ENCODE measurements at regions not wholly inside any gene's neighbourhood (a gene's known extent, or its start where the extent isn't known, plus 50 kb on each side); places are given as distances from the start of the nearest gene placed in this dataset.
"Not testable (repeated sequence)": the region's sequence is repeated elsewhere in the genome, so short reads cannot be mapped to it uniquely, and the experiment has no call there.

DNA sequence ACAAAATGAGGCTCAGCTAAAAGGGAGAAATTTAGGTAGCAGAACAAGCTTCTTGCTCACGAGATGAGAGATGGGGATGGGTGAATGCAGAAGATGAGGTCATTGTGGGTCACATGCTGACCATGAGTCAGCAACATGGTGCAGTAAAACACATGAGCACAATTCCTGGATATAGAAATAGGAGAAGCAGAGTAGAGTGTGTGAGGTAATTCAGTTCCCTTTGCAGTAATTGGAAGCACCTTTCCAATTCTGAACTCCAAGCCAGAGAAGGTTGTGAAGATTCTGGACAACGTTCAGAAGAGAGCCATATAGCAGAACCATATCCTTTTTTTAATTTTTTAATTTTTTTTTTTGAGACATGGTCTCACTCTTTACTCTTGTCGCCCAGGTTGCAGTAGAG lies 62.0 kb upstream of the LMNTD1 start:
- intact Hi-C loops (cut with DNase I): no loop called here
- DNase-seq (ENCODE audit: low spot score): no peak

- no peak for DNase-seq (ENCODE audit: low spot score)
Measured at GRCh38 chr12:25616286-25616685, 63.2 kb upstream of the LMNTD1 start.

DNA sequence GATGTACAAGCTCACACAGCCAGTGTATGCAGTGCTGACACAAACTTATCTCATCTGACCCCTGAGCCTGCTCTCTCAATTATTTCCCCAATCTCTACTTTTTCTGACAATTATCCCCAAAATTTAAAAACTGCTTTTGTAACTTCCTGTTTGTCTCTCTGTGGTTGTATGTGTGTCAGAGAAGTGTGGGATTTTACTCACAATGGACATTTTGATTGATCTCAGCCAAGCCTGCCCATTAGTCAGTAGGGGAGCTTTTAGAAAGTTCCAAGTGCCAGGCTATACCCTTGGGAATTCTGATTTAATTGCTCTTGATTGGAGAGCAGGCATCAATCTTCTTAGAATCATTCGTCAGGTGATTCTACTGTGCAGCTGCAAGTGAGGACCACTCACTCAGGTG lies 64.9 kb upstream of the LMNTD1 start:
- intact Hi-C loops (cut with DNase I): no loop called here
- DNase-seq (ENCODE audit: low spot score): no peak

More at GRCh38 chr12:25616286-25616685, 63.2 kb upstream of the LMNTD1 start:
- intact Hi-C loops (cut with DNase I): no loop called here

DNA sequence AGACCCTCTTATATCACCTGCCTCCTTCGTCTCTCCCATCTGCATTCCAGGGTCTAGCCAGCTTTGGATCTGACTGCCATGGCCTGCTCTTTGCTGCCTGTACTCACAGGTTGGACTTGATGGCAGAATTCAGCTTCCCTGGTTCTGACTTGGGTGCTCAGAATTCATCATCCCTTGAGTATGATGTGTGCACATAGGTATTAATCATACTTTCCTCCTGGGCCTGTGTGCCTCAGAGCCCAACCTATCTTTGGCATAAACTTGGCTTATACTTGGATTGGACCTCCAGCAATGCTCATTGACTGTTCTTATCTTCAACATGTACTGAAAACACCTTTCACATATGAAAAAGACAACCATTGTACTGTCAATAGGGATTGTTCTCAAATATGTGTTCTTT lies 70.7 kb upstream of the LMNTD1 start:
- intact Hi-C loops (cut with DNase I): no loop called here

DNA sequence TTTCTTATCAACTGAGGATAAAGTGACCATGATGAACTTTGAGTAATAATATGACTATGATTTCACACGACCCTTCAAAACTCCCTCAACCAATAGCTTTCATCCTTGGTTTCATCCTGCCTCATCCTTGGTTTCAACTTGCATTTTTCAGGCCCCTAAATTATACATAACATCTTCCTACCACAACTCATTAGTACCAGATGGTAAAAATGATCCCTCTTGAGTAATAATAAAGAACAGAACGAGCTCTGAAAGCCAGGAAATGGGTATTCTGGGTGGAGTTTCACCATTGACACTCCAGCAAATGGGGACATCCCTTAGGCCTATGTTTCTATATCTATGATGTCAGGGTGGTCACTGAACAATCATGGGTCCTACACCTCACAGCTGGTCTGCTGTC lies 72.1 kb upstream of the LMNTD1 start:
- DNase-seq (ENCODE audit: low spot score): no peak

More for the DNA sequence above, 70.7 kb upstream of the LMNTD1 start:
- no peak for DNase-seq (ENCODE audit: low spot score)

DNA sequence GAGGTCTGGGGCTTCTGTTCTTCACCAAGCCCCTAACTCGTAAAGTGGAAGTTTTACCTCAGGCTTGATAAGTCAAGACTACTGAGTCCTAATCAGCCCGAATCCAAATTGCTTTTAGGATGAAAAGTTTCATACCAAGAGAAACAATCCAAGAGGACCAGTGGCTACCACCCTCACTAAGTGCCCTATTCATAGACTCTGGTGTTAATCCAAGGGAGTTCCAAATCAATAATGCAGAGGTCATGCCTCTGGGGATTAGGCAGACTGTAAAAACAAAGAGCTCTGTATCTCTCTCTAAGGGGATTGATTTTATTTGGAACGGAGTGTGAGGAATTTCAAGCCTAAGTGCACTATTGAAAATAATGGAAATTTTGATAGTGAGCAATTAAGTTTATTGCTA lies 76.3 kb upstream of the LMNTD1 start:
- intact Hi-C loops (cut with DNase I): no loop called here

More for the DNA sequence above, 72.1 kb upstream of the LMNTD1 start:
- intact Hi-C loops (cut with DNase I): no loop called here

GRCh38 chr12:25630735-25631515 lies 77.8 kb upstream of the LMNTD1 start:
- DNase-seq (ENCODE audit: low spot score); intact Hi-C loops (cut with DNase I): not testable (repeated sequence)

More for the DNA sequence above, 76.3 kb upstream of the LMNTD1 start:
- DNase-seq (ENCODE audit: low spot score): no peak

GRCh38 chr12:25633149-25633548 lies 80.1 kb upstream of the LMNTD1 start:
- DNase-seq (ENCODE audit: low spot score); intact Hi-C loops (cut with DNase I): not testable (repeated sequence)

GRCh38 chr12:25637752-25638151 lies 84.7 kb upstream of the LMNTD1 start:
- DNase-seq (ENCODE audit: low spot score): no peak
- intact Hi-C loops (cut with DNase I): no loop called here

- DNase-seq (ENCODE audit: low spot score): no peak
- intact Hi-C loops (cut with DNase I): no loop called here
Measured at GRCh38 chr12:25639406-25639805, 86.3 kb upstream of the LMNTD1 start.

DNA sequence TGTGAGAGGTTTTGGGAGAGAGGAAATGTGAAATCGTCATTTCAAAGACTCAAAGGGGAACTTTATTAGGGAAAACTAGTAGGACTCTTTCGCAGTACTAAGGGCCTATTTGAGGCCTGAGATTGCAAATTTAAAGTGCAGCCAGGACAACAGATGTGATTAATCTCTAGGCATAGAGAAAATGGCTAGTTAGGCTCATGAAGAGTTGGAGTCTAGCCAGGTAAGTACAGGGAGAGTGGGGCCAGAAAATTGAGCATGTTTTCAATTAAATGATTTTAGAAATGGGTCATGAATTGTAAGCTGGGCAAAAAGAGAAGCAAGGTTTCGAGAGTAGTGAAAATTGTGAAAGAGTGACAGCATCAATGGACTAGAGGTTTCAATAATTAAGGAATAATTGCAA lies 91.9 kb upstream of the LMNTD1 start:
- DNase-seq (ENCODE audit: low spot score): no peak
- intact Hi-C loops (cut with DNase I): no loop called here

DNA sequence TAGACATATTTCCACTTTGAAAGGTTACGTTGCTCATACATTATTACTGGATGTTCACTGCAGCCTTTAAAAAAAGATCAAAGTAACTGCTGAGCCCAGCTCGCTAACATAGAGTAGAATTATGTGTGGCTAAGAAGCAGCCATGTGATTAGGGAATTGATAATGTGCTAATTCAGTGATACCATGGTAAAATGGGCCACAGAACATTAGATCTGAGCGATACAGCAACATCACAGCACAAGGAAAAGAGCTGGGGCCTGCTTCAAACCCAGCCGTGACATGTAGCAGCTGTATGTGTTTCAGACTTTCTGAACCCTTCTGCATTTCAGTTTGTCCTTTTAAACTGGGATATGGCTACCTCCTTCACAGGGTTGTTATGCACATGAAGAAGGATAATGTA lies 92.3 kb upstream of the LMNTD1 start:
- intact Hi-C loops (cut with DNase I): no loop called here
- no peak for DNase-seq (ENCODE audit: low spot score)

DNA sequence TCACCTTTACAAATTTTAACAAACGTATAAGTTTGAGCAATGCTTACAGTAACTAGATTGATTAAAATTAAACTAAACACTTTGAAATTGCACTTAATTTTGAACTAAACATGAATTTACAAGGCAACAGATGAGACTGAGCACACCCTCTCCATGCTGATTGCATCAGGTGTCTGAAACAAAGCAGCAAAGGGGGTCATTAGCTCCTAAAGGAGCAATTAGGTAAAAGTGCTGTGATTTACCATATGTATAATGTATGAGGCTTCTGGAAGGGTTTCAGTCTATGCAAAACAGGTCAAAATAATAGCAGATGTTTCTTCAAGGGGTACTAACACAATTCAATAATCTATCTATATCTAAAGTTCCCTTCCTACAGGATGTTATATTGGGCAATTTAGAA lies 98.8 kb upstream of the LMNTD1 start:
- intact Hi-C loops (cut with DNase I): no loop called here
- no peak for DNase-seq (ENCODE audit: low spot score)

- intact Hi-C loops (cut with DNase I): no loop called here
- DNase-seq (ENCODE audit: low spot score): no peak
Measured at GRCh38 chr12:25652371-25652770, 99.3 kb upstream of the LMNTD1 start.

GRCh38 chr12:25653487-25654175 lies 100.5 kb upstream of the LMNTD1 start:
- intact Hi-C loops (cut with DNase I): no loop called here
- DNase-seq (ENCODE audit: low spot score): no peak

GRCh38 chr12:25655702-25656101 lies 102.6 kb upstream of the LMNTD1 start:
- no peak for DNase-seq (ENCODE audit: low spot score)
- intact Hi-C loops (cut with DNase I): no loop called here

DNA sequence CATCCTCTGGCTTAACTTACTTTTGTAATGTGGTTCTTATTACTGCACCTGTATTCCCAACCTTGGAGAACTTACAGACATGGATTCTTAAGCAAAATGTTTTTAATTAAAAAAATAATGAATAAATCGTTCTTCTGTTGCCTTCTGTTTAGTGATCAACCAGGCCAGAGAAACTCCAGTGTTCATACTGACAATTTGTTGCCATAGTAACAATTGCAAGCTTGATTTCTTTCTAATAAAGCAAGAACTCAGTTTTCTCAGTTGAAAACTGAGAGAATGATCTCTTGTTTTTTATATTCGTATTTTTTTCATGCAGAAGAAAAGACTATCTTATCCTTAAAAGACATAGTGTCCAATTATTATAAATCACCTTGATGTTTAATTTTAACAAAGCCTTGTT lies 106.5 kb upstream of the LMNTD1 start:
- DNase-seq (ENCODE audit: low spot score): no peak
- intact Hi-C loops (cut with DNase I): no loop called here

- intact Hi-C loops (cut with DNase I): no loop called here
- no peak for DNase-seq (ENCODE audit: low spot score)
Measured at GRCh38 chr12:25670076-25671055, 117.3 kb upstream of the LMNTD1 start.

- no peak for DNase-seq (ENCODE audit: low spot score)
- intact Hi-C loops (cut with DNase I): no loop called here
Measured at GRCh38 chr12:25675808-25676207, 122.7 kb upstream of the LMNTD1 start.
